Naive thymus-derived CD4-positive, alpha-beta T cell (primary cell): ENCODE measurements at regions not wholly inside any gene's neighbourhood (a gene's known extent, or its start where the extent isn't known, plus 50 kb on each side); places are given as distances from the start of the nearest gene placed in this dataset.
"Not testable (repeated sequence)": the region's sequence is repeated elsewhere in the genome, so short reads cannot be mapped to it uniquely, and the experiment has no call there.

Source experiments
- ATAC-seq: fragments of 150-1000 bp; cut with Tn5 transposase; 2 replicates; pipeline ENCODE4 v1.10.0; 2021; ENCODE audit warnings: mild to moderate bottlenecking, moderate library complexity
- CTCF ChIA-PET: fragments of 350-600 bp; sonication (Branson Sonifier 250); formaldehyde crosslinking; loops from one replicate; lab custom pipeline; 2021; ENCODE audit warnings: antibody characterized with exemption; lab: Charles Lee
- POLR2A ChIA-PET: fragments of 350-600 bp; sonication (Branson Sonifier 250); formaldehyde crosslinking; loops from one replicate; lab custom pipeline; 2021; ENCODE audit warnings: antibody characterized with exemption, inconsistent platforms; lab: Charles Lee
- DNase-seq, 9 donors: peaks; one replicate each; pipeline versions ENCODE4 v3.0.0 to v3.0.0-alpha.2; 2020 to 2022; ENCODE audit warnings: mixed read lengths in 1 of 9
- H3K27ac ChIP-seq: one replicate; pipeline ENCODE4 v1.7.0; 2013; ENCODE audit warnings: mild to moderate bottlenecking, low read depth, low read length, moderate library complexity
- H3K27me3 ChIP-seq, 2 donors: one replicate each; pipeline ENCODE4 v1.7.0; 2013; ENCODE audit warnings: low read length in 2 of 2, mild to moderate bottlenecking in 2 of 2, moderate library complexity in 2 of 2; ENCODE audit not compliant: control insufficient read depth in 2 of 2, insufficient read depth in 2 of 2
- H3K36me3 ChIP-seq, 3 experiments: 1 replicate in 2 of 3; 2 replicates in 1 of 3; pipeline ENCODE4 v1.7.0; 2013; ENCODE audit warnings: low read length in 3 of 3, mild to moderate bottlenecking in 3 of 3, moderate library complexity in 1 of 3; ENCODE audit not compliant: insufficient read depth in 3 of 3, control insufficient read depth in 2 of 3
- H3K4me1 ChIP-seq, 2 donors: one replicate each; pipeline ENCODE4 v1.7.0; 2013; ENCODE audit warnings: low read length in 2 of 2, mild to moderate bottlenecking in 2 of 2, moderate library complexity in 1 of 2; ENCODE audit not compliant: control insufficient read depth in 2 of 2, insufficient read depth in 2 of 2
- H3K4me3 ChIP-seq: 2 replicates; pipeline ENCODE4 v1.7.0; 2013; ENCODE audit warnings: mild to moderate bottlenecking, low read length
- H3K9me3 ChIP-seq, 3 experiments: 1 replicate in 2 of 3; 2 replicates in 1 of 3; pipeline ENCODE4 v1.7.0; 2013; ENCODE audit warnings: low read length in 3 of 3; ENCODE audit not compliant: control insufficient read depth in 2 of 3
- H3K27ac Mint-ChIP-seq, 9 donors: one replicate each; pipeline ENCODE4 v1.8.0; 2020 to 2022; ENCODE audit warnings: mixed read lengths in 9 of 9, mild to moderate bottlenecking in 8 of 9, moderate library complexity in 5 of 9, inconsistent platforms in 2 of 9
- H3K27me3 Mint-ChIP-seq, 5 donors: one replicate each; pipeline ENCODE4 v1.8.0; 2021 to 2022; ENCODE audit warnings: mixed read lengths in 5 of 5, mild to moderate bottlenecking in 1 of 5
- H3K36me3 Mint-ChIP-seq, 5 donors: one replicate each; pipeline ENCODE4 v1.8.0; 2020 to 2022; ENCODE audit warnings: mixed read lengths in 5 of 5, mild to moderate bottlenecking in 3 of 5, inconsistent platforms in 1 of 5
- H3K4me1 Mint-ChIP-seq, 7 donors: one replicate each; pipeline ENCODE4 v1.8.0; 2020 to 2022; ENCODE audit warnings: mixed read lengths in 7 of 7, mild to moderate bottlenecking in 3 of 7, inconsistent platforms in 1 of 7
- H3K4me3 Mint-ChIP-seq, 10 donors: one replicate each; pipeline ENCODE4 v1.8.0; 2020 to 2022; ENCODE audit warnings: mild to moderate bottlenecking in 10 of 10, mixed read lengths in 10 of 10, moderate library complexity in 6 of 10, inconsistent platforms in 2 of 10
- H3K9me3 Mint-ChIP-seq, 11 donors: one replicate each; pipeline ENCODE4 v1.8.0; 2020 to 2022; ENCODE audit warnings: mixed read lengths in 11 of 11, mild to moderate bottlenecking in 4 of 11, inconsistent platforms in 1 of 11, moderate library complexity in 1 of 11
- intact Hi-C, 2 donors: fragments of 100-400 bp; cut with micrococcal nuclease; formaldehyde crosslinking; loops; one replicate each; pipeline ENCODE4 v1.15.1; 2023

DNA sequence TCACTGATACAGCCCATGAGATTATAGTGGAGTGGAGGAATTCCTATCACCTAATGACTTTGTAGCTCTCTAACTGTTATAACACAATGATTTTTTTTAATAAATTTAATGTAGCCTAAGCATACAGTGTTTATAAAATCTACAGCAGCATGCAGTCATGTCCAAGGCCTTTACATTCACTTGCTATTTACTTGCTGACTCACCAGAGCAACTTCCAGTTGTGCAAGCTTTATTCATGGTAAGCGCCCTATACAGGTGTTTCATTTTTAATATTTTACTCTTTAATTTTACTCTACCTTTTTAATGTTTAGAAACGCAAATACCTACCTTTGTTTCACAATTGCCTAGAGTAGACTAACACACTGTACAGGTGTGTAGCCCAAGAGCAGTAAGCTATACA lies 1652.2 kb downstream of the BRINP3 start:
- ATAC-seq (no peak), DNase-seq (no peak)
- Histone ChIP-seq H3K36me3 (no peaks in the 10 kb centered on the region), H3K4me1 (no peaks in the 10 kb centered on the region), H3K4me3 (no peak overlapping the region), H3K27ac (no peak overlapping the region), H3K9me3 (no peaks in the 10 kb centered on the region), H3K27me3 (no peaks in the 10 kb centered on the region)
- Mint-ChIP-seq H3K27me3 (no peaks in the 10 kb centered on the region), H3K27ac (no peak overlapping the region), H3K9me3 (peaks cover 0 to 10% (median 0%) of the 10 kb centered on the region in 11 donors), H3K4me3 (no peak overlapping the region), H3K4me1 (no peaks in the 10 kb centered on the region), H3K36me3 (no peaks in the 10 kb centered on the region)
- intact Hi-C loops: no loop called here
- POLR2A ChIA-PET: no interaction called here
- CTCF ChIA-PET: no interaction called here

DNA sequence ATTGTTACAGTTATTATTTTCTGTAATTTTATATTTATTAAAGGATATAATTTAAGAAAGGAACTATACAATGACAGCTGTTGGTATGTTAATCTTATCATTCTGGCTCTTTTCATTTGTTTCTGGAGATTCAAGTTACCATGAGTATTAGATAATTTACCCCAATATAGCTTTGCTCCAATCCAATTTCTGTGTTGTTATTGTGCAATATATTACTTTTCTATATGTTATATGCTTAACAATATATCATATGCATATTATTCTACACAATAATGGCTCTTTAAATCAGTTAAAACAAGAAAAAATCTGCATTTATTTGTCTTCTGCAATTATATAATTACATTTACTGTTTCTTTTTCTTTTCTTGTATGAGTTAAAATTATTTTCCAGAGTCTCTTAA lies 1650.9 kb downstream of the BRINP3 start:
- Mint-ChIP-seq H3K9me3 (peaks cover 0 to 15% (median 0%) of the 10 kb centered on the region in 11 donors), H3K27me3 (no peaks in the 10 kb centered on the region), H3K4me3 (no peak overlapping the region), H3K27ac (no peak overlapping the region), H3K4me1 (no peaks in the 10 kb centered on the region), H3K36me3 (no peaks in the 10 kb centered on the region)
- H3K4me1 ChIP-seq: no peaks in the 10 kb centered on the region
- no peaks in the 10 kb centered on the region for H3K36me3 ChIP-seq
- ChIA-PET POLR2A (no interaction called here), CTCF (no interaction called here)
- intact Hi-C loops: no loop called here
- H3K4me3 ChIP-seq: no peak overlapping the region
- H3K27ac ChIP-seq: no peak overlapping the region
- ATAC-seq (no peak), DNase-seq (no peak)
- H3K27me3 ChIP-seq: no peaks in the 10 kb centered on the region
- no peaks in the 10 kb centered on the region for H3K9me3 ChIP-seq

DNA sequence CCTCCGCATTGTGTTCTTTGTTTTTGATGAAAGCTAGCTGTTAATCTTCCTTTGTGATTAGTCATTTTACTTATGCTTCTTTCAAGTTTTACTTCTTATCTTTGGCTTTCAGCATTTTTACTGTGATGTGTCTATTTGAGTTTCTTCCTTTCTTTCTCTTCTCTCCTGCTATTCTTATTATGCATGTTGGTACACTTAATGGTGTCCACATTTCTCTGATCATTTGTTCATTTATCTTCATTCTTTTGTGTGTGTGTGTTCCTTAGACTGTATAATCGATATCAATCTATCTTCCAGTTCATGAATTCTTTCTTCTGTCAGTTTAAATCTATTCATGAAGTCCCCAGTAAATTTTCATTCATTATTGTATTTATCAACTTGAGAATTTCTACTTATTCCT lies 1650.3 kb downstream of the BRINP3 start:
- Mint-ChIP-seq H3K4me1 (no peaks in the 10 kb centered on the region), H3K9me3 (peaks cover 0 to 17% (median 0%) of the 10 kb centered on the region in 11 donors), H3K36me3 (no peaks in the 10 kb centered on the region), H3K27ac (no peak overlapping the region), H3K27me3 (no peaks in the 10 kb centered on the region), H3K4me3 (no peak overlapping the region)
- no peak overlapping the region for H3K27ac ChIP-seq
- no peaks in the 10 kb centered on the region for H3K4me1 ChIP-seq
- POLR2A ChIA-PET: no interaction called here
- H3K9me3 ChIP-seq: no peaks in the 10 kb centered on the region
- DNase-seq (no peak), ATAC-seq (no peak)
- intact Hi-C loops: no loop called here
- H3K4me3 ChIP-seq: no peak overlapping the region
- H3K27me3 ChIP-seq: no peaks in the 10 kb centered on the region
- CTCF ChIA-PET: no interaction called here
- H3K36me3 ChIP-seq: no peaks in the 10 kb centered on the region

DNA sequence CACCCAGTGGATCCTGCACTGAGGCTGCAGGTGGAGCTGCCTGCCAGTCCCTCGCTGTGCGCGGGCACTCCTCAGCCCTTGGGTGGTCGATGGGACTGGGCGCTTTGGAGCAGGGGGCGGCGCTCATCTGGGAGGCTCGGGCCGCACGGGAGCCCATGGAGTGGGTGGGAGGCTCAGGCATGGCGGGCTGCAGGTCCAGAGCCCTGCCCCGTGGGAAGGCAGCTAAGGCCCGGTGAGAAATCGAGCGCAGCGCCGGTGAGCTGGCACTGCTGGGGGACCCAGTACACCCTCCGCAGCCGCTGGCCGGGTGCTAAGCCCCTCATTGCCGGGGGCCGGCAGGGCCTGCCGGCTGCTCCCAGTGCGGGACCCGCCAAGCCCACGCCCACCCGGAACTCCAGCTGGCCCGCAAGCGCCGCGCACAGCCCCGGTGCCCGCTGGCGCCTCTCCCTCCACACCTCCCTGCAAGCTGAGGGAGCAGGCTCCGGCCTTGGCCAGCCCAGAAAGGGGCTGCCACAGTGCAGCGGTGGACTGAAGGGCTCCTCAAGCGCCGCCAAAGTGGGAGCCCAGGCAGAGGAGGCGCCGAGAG lies 1636.5 kb downstream of the BRINP3 start:
- ATAC-seq, POLR2A ChIA-PET, H3K27ac Mint-ChIP-seq, H3K27me3 ChIP-seq, H3K4me1 Mint-ChIP-seq, H3K27me3 Mint-ChIP-seq, CTCF ChIA-PET, H3K36me3 ChIP-seq, H3K4me3 ChIP-seq, H3K9me3 ChIP-seq, H3K4me1 ChIP-seq, H3K27ac ChIP-seq, DNase-seq, H3K4me3 Mint-ChIP-seq, intact Hi-C loops, H3K36me3 Mint-ChIP-seq: not testable (repeated sequence)
- peaks cover 0 to 17% (median 7%) of the 10 kb centered on the region in 11 donors for H3K9me3 Mint-ChIP-seq

DNA sequence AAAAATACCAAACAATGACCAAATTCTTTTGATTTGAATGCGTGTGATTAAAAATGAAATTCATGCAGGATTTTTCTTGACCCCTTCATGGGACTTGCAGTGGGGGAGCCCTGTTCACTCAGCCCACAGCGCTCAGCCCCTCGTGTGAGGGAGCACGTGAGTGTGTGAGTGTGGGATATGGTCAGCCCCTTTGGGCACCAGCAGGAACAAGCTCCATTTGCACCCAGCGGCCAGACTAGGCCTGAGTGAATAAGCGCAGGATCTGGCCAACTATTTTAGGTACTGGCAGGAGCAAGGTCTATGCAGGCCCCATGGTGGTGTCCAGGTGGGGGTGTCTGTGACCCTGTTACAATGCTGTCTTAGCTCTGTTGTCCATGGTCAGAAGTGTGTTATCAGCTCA lies 1631.2 kb downstream of the BRINP3 start:
- H3K4me1 Mint-ChIP-seq: no peaks in the 10 kb centered on the region
- H3K9me3 Mint-ChIP-seq: peaks cover 0 to 7% (median 0%) of the 10 kb centered on the region in 11 donors
- ATAC-seq: no peak

DNA sequence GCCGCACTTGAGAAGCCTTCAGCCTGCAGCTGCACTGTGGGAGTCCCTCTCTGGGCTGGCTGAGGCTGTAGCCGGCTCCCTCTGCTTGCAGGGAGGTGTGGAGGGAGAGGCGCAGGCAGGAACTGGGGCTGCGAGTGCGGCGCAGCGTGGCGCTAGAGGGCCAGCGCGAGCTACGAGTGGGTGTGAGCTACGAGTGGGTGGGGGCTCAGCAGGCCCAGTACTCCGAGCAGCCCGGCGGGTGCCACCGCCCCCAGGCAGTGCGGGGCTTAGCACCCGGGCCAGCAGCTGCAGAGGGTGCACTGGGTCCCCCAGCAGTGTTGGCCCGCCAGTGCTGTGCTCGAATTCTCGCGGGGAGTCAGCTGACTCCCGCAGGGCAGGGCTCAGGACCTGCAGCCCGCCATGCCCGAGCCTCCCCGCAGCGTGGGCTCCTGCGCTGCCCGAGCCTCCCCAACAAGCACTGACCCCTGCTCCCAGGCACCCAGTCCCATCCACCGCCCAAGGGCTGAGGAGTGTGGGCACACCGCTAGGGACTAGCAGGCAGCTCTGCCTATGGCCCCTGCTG lies 1620.1 kb downstream of the BRINP3 start:
- ChIA-PET CTCF (no interaction called here), POLR2A (no interaction called here)
- Histone ChIP-seq H3K36me3 (no peaks in the 10 kb centered on the region), H3K4me1 (no peaks in the 10 kb centered on the region), H3K27me3 (no peaks in the 10 kb centered on the region), H3K27ac (no peak overlapping the region), H3K4me3 (no peak overlapping the region), H3K9me3 (no peaks in the 10 kb centered on the region)
- Mint-ChIP-seq H3K27ac (no peak overlapping the region), H3K9me3 (peaks cover 0 to 19% (median 4%) of the 10 kb centered on the region in 11 donors), H3K36me3 (peaks cover 0 to 3% (median 0%) of the 10 kb centered on the region in 5 donors), H3K4me3 (no peak overlapping the region), H3K4me1 (no peaks in the 10 kb centered on the region), H3K27me3 (no peaks in the 10 kb centered on the region)
- intact Hi-C loops: no loop called here
- DNase-seq (no peak), ATAC-seq (no peak)

More for the DNA sequence above, 1631.2 kb downstream of the BRINP3 start:
- Mint-ChIP-seq H3K4me3 (no peak overlapping the region), H3K27me3 (no peaks in the 10 kb centered on the region), H3K36me3 (no peaks in the 10 kb centered on the region), H3K27ac (no peak overlapping the region)
- no peaks in the 10 kb centered on the region for H3K4me1 ChIP-seq
- intact Hi-C loops: no loop called here
- H3K4me3 ChIP-seq: no peak overlapping the region
- no peaks in the 10 kb centered on the region for H3K9me3 ChIP-seq
- POLR2A ChIA-PET: no interaction called here
- CTCF ChIA-PET: no interaction called here
- no peaks in the 10 kb centered on the region for H3K27me3 ChIP-seq
- no peaks in the 10 kb centered on the region for H3K36me3 ChIP-seq
- no peak for DNase-seq
- no peak overlapping the region for H3K27ac ChIP-seq

DNA sequence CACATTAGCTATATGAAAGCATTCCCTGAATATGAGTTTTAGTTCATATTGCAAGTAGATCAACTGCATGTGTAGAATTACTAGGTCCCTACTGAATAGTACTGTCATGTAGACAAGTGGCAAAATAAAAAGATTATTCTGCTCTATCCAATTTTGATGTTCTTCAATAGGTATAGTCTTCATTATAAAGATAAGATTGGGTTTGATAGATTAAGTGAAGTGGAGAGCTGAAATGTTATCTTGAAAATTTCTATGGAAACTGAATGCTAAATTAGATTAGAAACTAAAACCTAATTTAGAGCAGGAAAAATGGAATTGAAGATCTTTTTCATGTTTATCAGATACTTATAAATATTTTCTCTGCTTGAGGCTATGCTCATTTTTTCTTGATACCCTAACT lies 1610.0 kb downstream of the BRINP3 start:
- Mint-ChIP-seq H3K36me3 (no peaks in the 10 kb centered on the region), H3K27me3 (no peaks in the 10 kb centered on the region)

More for the DNA sequence above, 1610.0 kb downstream of the BRINP3 start:
- H3K9me3 ChIP-seq: no peaks in the 10 kb centered on the region
- H3K36me3 ChIP-seq: no peaks in the 10 kb centered on the region
- CTCF ChIA-PET: no interaction called here
- H3K9me3 Mint-ChIP-seq: peaks cover 0 to 18% (median 3%) of the 10 kb centered on the region in 11 donors
- H3K4me3 ChIP-seq: no peak overlapping the region
- DNase-seq (no peak), ATAC-seq (no peak)
- H3K27me3 ChIP-seq: no peaks in the 10 kb centered on the region
- no peak overlapping the region for H3K27ac ChIP-seq
- no peak overlapping the region for H3K4me3 Mint-ChIP-seq
- intact Hi-C loops: no loop called here
- no peaks in the 10 kb centered on the region for H3K4me1 ChIP-seq
- POLR2A ChIA-PET: no interaction called here
- no peaks in the 10 kb centered on the region for H3K4me1 Mint-ChIP-seq
- no peak overlapping the region for H3K27ac Mint-ChIP-seq
